GM12873 (cell line): ENCODE measurements at regions not wholly inside any gene's neighbourhood (a gene's known extent, or its start where the extent isn't known, plus 50 kb on each side); places are given as distances from the start of the nearest gene placed in this dataset.

Source experiments
- TF ChIP-seq, protein P1 (sequence below): IDR thresholded peaks from 2 replicates; pipeline ENCODE4 v1.5.1; 2012; ENCODE audit warnings: low read depth, mild to moderate bottlenecking, moderate library complexity, low read length, control low read depth; ENCODE audit not compliant: insufficient read depth; ENCODE audit errors: missing control alignments

DNA sequence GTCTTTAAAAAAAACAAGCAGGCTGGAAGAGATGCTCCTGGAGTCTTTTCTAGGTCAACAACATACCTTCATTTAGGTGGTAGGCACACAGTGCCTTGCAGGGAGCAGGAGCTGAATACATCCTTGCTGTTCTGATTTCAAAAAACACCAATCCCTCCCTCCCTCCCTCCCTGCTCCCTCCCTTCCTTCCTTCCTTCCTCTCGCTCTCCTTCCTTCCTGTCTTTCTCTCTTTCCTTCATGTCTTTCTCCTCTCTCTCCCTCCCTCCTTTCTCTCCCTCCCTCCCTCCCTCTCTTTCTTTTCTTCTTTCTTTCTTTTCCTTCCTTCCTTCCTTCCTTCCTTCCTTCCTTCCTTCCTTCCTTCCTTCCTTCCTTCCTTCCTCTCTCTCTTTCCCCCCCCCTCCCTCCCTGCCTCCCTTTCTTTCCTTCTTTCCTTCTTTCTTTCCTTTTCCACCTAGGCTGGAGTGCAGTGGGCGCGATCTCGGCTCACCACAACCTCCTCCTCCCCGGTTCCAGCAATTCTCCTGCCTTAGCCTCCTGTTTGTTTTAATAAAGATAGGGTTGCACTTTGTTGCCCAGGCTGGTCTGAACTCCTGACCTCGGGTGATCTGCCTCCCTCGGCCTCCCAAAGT, 245.1 kb downstream of the MIAT start:
- TF ChIP-seq, protein P1, sequence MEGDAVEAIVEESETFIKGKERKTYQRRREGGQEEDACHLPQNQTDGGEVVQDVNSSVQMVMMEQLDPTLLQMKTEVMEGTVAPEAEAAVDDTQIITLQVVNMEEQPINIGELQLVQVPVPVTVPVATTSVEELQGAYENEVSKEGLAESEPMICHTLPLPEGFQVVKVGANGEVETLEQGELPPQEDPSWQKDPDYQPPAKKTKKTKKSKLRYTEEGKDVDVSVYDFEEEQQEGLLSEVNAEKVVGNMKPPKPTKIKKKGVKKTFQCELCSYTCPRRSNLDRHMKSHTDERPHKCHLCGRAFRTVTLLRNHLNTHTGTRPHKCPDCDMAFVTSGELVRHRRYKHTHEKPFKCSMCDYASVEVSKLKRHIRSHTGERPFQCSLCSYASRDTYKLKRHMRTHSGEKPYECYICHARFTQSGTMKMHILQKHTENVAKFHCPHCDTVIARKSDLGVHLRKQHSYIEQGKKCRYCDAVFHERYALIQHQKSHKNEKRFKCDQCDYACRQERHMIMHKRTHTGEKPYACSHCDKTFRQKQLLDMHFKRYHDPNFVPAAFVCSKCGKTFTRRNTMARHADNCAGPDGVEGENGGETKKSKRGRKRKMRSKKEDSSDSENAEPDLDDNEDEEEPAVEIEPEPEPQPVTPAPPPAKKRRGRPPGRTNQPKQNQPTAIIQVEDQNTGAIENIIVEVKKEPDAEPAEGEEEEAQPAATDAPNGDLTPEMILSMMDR = no peak

DNA sequence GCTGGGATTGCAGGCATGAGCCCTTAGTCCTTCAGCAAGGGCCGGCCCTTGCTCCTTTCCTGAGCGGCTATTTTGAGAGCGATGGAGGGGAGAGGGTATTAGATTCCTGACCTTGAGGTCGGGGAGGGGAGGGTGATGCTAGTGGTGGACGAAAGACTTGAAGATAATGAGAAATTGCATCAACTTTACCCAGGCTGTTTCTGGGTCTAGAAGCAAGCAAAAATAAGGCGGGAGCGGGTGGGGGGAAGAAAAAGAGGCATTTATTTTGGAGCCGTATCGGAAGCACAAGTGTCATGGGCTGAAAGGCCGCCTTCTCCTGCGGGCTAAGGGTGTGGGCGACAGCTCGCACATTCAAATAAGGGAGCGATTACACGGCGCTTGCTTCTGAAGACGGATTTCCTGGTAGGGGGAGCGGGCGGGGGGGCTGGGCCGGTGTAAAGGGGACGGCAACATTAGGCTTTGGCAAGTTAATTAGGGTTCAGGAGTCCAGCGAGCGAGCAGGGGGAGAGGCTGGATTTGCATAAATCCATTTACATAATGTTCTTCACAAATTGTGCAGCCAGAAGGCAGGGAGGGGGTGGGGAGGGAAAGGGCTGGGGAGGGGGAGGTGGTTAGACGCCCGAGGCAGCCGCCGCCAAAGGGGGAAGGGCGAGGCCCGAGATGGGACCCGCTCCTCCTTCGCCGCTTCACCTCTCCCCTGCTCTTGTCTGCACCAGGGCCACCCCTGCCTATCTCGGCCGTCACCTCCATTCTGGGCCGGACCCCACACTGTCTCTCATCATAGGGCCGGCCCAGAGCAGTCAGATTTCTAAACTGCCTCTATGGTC, 245.9 kb downstream of the MIAT start:
- TF ChIP-seq, protein P1 = no peak

DNA sequence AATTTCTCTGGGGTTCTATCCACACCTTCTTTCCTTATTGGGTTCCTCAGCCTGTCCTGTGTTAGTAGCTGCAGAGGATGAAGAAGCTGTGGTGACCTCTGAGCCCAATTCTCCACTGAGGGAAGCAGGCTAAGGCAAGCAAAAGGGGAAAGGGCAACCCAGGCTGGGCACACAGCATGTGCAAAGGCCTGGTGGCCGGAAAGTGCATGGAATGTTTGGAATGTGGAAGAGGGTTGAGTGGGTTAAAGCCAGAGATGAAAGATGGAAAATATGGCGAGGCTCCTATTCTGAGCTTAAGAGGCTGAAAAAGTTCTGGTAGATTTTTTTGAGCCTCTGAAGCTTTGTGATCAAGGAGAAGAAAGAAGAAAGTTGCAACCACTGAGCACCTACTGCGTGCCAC, 247.1 kb downstream of the MIAT start:
- TF ChIP-seq, protein P1 = no peak

DNA sequence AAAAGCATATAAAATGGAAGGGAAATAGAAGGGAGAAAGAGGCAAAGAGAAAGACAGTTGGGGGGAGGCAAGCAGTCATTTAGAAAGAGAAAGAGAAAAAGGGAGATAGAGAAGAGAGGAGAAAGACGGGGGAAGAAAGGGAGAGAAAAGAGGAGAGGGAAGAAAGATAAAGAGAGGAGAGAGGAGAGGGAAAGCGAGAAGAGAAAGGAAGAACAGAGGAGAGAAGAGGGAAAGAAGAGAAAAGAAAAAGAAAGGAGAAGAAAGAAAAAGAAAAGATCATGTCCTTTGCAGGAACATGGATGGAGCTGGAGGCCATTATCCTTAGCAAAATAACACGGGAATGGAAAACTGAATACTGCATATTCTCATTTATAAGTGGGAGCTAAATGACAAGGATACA, 247.7 kb downstream of the MIAT start:
- TF ChIP-seq, protein P1 = no peak

DNA sequence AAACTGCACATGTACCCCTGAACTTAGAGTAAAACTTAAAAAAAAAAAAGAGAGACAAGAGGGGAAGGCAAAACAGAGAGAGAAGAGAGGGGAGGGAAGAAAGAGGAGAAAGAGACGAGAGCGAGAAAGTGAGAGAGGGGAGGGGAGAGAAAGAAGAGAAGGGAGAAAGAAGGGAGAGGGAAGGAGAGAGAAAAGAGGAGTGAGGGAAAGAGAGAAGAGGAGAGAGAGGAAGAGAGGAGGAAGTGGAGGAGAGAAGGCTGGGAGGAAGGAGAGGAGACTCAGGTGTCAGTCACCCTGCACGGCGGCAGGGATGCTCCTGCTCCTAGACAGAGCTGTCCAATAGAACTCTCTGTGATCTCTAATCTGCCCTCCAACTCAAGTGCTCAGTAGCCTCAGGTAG, 248.3 kb downstream of the MIAT start:
- TF ChIP-seq, protein P1 = no peak

DNA sequence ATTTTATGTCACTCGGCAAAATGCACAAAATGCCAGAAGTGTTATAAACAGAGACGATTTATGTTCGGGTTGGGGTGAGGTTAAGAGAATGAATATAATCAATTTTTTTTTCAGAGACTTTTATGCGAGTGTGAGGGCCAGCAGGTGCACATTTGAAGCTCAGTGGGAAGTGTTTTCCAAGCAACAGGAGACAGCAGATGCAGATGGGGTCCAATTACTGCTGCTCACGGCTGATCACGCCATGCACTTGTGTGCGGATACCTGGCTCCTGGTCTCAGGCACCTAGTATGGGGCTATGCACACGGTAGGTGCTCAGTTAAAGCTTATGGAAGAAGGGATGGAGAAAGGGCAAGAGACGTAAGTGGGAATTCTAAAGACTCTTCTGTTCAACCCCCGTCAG, 249.1 kb downstream of the MIAT start:
- TF ChIP-seq, protein P1 = no peak

DNA sequence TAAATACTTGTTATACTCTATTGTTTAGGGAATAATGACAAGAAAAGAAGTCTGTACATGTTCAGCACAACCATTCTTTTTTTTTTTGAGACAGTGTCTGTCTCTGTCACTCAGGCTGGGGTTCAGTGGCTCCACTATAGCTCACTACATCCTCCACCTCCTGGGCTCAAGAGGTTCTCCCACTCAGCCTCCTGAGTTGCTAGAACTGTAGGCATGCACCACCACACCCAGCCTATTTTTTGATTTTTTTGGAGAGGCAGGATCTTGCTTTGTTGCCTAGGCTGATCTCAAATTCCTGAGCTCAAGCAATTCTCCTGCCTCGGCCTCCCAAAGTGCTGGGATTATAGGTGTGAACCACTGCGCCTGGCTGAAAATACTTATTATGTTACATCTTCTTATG, 250.0 kb downstream of the MIAT start:
- TF ChIP-seq, protein P1 = no peak
